HG02642 (cell line): ENCODE measurements at regions not wholly inside any gene's neighbourhood (a gene's known extent, or its start where the extent isn't known, plus 50 kb on each side); places are given as distances from the start of the nearest gene placed in this dataset.
A peak's percentile ranks its signal among the peaks of the same experiment; 100 is the strongest.

Experiments used
- ATAC-seq: cut with Tn5 transposase; IDR thresholded peaks from one replicate; pipeline ENCODE4 v1.9.1; 2021; ENCODE audit warnings: mild to moderate bottlenecking; ENCODE audit not compliant: unreplicated experiment, poor library complexity

- ATAC-seq: no peak
Observed at GRCh38 chr5:61680247-61680646, 348.2 kb downstream of the ZSWIM6 start.

GRCh38 chr5:61683148-61683547 is 351.1 kb downstream of the ZSWIM6 start:
- no peak for ATAC-seq

GRCh38 chr5:61683926-61684325 is 351.9 kb downstream of the ZSWIM6 start:
- ATAC-seq: no peak

- ATAC-seq: no peak
Observed at GRCh38 chr5:61686491-61687257, 354.6 kb downstream of the ZSWIM6 start.

GRCh38 chr5:61687371-61687770 is 355.3 kb downstream of the ZSWIM6 start:
- no peak for ATAC-seq

GRCh38 chr5:61689153-61689846 is 357.2 kb downstream of the ZSWIM6 start:
- ATAC-seq: no peak

- no peak for ATAC-seq
Observed at GRCh38 chr5:61697809-61698558, 365.9 kb downstream of the ZSWIM6 start.

GRCh38 chr5:61701877-61702602 is 370.0 kb downstream of the ZSWIM6 start:
- ATAC-seq: peak; percentile 68

GRCh38 chr5:61702784-61703183 is 370.7 kb downstream of the ZSWIM6 start:
- ATAC-seq: peak; percentile 13

- ATAC-seq: peak; percentile 57
Observed at GRCh38 chr5:61704289-61704688, 372.2 kb downstream of the ZSWIM6 start.

- ATAC-seq: no peak
Observed at GRCh38 chr5:61706751-61707150, 374.7 kb downstream of the ZSWIM6 start.

- ATAC-seq: no peak
Observed at GRCh38 chr5:61719124-61719523, 387.1 kb downstream of the ZSWIM6 start.

GRCh38 chr5:61720829-61721228 is 388.8 kb downstream of the ZSWIM6 start:
- ATAC-seq: no peak

- ATAC-seq: no peak
Observed at GRCh38 chr5:61724102-61724501, 392.0 kb downstream of the ZSWIM6 start.

- ATAC-seq: no peak
Observed at GRCh38 chr5:61728287-61728686, 396.2 kb downstream of the ZSWIM6 start.

- ATAC-seq: no peak
Observed at GRCh38 chr5:61730866-61731265, 398.8 kb downstream of the ZSWIM6 start.

GRCh38 chr5:61731267-61731945 is 399.3 kb downstream of the ZSWIM6 start:
- ATAC-seq: no peak

GRCh38 chr5:61731946-61732314 is 399.9 kb downstream of the ZSWIM6 start:
- ATAC-seq: no peak

- no peak for ATAC-seq
Observed at GRCh38 chr5:61732369-61732768, 400.3 kb downstream of the ZSWIM6 start.

GRCh38 chr5:61732796-61733195 is 400.7 kb downstream of the ZSWIM6 start:
- no peak for ATAC-seq
